ENCODE measurements at regions not wholly inside any gene's neighbourhood (a gene's known extent, or its start where the extent isn't known, plus 50 kb on each side); places are given as distances from the start of the nearest gene placed in this dataset.
"Not testable (repeated sequence)": the region's sequence is repeated elsewhere in the genome, so short reads cannot be mapped to it uniquely, and the experiment has no call there.

DNA sequence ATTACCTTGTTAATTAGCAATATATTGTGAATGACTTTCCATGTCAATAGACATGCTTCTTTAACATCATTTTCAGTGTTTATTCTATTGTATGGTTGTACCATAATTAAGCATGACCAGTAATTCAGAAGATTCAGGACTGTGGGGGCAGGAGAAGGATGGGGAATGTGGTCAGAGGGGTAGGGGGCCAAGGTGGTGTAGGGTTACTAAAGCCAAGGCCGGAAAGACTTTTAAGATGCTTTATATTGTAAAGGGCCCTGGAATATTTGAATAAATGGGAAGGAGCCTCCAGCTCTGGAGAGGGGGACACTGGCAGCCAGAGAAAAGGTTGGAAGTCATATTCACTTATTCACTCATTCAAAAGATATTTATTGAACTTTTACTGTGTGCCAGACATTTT lies 115.7 kb downstream of the FGF18 start:
- H3K27ac Mint-ChIP-seq: no peak overlapping the region
- H3K4me1 Mint-ChIP-seq: no peaks in the 10 kb centered on the region
- no peaks in the 10 kb centered on the region for H3K36me3 Mint-ChIP-seq
- no peak overlapping the region for H3K4me3 Mint-ChIP-seq
- ATAC-seq: no peak
- H3K27me3 Mint-ChIP-seq: peaks cover 33% of the 10 kb centered on the region
- H3K9me3 Mint-ChIP-seq: no peaks in the 10 kb centered on the region

DNA sequence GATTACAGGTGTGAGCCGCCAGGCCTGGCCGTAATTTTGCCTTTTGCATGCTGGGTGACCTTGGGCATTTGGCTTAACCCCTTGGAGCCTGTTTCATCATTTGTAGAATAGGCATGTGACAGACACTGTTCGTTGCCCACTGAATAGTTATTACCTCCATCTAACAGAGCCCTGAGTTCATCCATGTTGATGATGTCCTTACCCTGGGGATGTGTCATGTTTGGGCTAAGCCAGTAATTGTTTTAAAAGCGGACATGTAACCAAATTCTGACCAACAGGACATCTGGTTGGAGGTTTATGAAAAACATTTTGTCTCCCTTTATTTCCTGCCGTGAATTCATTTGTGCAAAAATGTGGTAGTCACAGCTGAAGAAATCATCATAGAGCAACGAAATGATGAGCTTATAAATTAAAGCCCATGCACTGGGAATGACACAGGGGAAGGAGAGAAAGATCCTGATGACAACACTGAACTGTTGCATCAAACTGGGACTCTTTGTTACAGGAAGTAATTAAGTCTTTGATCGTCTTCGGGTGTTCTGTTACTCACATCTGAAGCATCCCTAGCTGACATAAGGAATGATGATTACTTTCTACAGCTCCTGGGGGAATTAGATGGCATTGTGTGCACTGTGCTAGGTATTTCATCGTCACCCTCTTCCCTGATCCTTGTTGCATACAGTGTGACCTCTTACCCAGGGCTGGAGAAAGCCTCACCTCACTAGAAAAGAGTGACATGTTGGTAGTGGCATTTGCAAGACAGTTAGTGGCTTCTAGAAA lies 117.8 kb downstream of the FGF18 start:
- ATAC-seq: no peak
- H3K4me1 Mint-ChIP-seq: no peaks in the 10 kb centered on the region
- no peaks in the 10 kb centered on the region for H3K9me3 Mint-ChIP-seq
- no peak overlapping the region for H3K4me3 Mint-ChIP-seq
- H3K27me3 Mint-ChIP-seq: peaks cover 45% of the 10 kb centered on the region
- H3K27ac Mint-ChIP-seq: no peak overlapping the region
- H3K36me3 Mint-ChIP-seq: no peaks in the 10 kb centered on the region

DNA sequence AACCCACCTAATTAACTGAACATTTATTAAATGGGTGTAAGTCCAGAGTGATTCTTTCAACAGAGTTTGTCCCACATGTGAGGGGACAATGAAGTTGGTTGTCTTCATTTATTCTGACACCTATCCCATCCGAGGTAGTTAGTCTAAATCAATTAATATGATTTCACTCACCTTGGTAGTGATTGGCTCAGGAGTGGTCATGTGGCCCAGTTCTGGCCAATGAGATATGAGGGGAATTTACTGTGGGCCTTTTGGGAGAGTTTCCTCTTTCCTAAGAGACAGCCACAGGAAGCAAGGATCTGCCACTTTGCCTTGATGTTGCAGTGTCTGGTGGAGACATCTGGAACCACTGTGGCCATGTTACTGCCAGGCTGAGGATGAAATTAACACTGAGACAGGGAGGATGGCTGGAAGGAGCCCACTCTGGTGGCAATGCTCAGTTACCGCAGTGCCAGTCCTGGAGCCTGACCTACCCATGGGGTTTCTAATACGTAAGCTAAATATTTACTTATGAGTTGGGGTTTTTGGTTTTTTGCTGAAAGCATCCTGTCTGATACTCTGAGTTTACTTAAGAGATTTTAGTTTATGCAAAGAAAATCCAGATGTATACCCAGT lies 118.6 kb downstream of the FGF18 start:
- H3K9me3 Mint-ChIP-seq: no peaks in the 10 kb centered on the region
- no peak overlapping the region for H3K4me3 Mint-ChIP-seq
- no peak for ATAC-seq
- peaks cover 45% of the 10 kb centered on the region for H3K27me3 Mint-ChIP-seq
- no peaks in the 10 kb centered on the region for H3K36me3 Mint-ChIP-seq
- no peaks in the 10 kb centered on the region for H3K4me1 Mint-ChIP-seq
- no peak overlapping the region for H3K27ac Mint-ChIP-seq

DNA sequence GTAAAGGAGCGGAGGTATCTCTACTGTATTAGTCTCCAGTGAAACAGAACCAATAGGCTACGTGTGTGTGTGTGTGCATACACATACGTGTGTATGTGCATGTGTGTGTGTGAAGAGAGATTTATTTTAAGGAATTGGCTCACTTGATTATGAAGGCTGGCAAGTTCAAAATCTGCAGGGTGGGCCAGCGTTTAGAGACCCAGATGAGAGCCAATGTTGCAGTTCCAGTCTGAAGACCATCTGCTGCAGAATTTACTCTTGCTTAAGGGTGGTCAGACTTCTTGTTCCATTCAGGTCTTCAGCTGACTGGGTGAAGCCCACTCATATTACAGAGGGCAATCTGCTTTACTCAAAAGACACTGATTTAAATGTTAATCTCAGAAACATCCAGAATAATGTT lies 119.2 kb downstream of the FGF18 start:
- Mint-ChIP-seq H3K27me3 (peaks cover 45% of the 10 kb centered on the region), H3K27ac (no peak overlapping the region), H3K4me3 (no peak overlapping the region), H3K36me3 (no peaks in the 10 kb centered on the region), H3K4me1 (no peaks in the 10 kb centered on the region), H3K9me3 (no peaks in the 10 kb centered on the region)
- no peak for ATAC-seq

DNA sequence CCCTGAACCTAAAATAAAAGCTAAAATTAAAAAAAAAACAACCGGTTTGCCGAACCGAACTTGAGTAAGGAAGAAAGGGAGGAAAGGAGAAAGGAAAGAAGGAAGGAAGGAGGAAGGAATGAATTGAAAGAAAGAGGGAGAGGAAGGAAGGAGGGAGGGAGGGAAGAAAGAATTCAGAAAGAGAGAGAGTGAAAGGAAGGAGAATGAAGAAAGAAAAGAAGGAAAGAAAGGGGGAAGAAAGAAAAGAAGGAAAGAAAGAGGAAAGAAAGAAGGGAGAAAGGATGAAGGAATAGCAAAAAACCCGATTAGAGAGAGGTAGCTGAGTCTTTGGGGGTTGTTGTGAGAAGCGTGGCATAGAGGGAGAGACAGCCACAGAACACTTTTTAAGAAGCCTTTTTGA lies 121.4 kb downstream of the FGF18 start:
- no peak for ATAC-seq
- H3K27ac Mint-ChIP-seq: no peak overlapping the region

DNA sequence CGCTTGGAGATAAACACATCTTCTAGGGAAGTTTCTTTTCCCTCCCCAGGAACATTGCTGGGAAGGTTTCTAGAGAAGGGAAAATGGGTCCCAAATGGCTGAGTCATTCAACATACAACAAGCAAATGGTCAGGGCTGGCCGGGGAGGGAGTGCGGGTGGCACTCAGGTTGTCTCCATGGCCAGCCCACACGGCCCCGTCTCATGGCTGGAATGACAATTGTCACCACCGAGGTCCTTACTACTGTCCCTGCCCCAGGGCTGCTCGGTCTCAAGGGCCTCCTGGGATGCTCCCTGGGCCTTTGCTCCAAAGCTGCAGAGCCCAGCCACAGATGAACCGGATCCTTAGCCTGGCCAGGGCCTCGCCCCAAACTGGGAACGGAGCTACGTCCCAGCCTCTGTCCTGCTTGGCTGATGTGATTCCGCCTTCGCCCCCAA lies 121.9 kb downstream of the FGF18 start:
- no peaks in the 10 kb centered on the region for H3K36me3 Mint-ChIP-seq
- no peak overlapping the region for H3K4me3 Mint-ChIP-seq

More for the DNA sequence above, 121.4 kb downstream of the FGF18 start:
- no peaks in the 10 kb centered on the region for H3K36me3 Mint-ChIP-seq
- H3K27me3 Mint-ChIP-seq: peaks cover 27% of the 10 kb centered on the region
- no peaks in the 10 kb centered on the region for H3K4me1 Mint-ChIP-seq
- no peaks in the 10 kb centered on the region for H3K9me3 Mint-ChIP-seq
- no peak overlapping the region for H3K4me3 Mint-ChIP-seq

DNA sequence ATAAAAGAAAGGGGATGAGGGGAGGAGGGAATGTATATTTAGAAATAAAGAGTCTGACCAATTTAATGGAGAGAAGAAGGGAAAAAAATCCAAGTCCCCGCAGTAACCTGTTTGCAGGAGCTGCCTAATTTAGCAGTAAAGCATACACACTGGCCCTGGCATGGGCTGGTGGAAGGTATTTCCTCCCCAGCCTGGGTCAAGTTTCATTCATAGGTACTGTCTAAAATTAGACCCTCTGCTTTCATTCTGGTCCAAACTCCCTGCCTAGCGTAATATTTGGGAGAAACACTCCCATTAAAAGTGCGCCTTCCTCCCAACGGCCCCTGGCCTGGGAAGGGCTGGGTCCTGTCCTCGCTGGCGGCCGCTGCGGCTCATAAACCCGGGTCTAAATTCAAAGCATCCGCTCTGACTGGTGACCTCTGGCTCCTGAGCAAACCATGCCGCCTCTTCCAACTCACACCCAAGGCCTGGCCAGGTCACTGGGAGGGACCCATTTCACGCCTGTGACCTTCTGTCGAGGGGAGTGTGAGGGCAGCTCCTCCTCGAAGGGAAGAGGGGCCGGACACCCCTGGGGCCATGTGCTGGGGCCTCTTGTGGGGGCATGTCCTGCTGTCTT lies 123.2 kb downstream of the FGF18 start:
- no peak for ATAC-seq

More for the DNA sequence above, 121.9 kb downstream of the FGF18 start:
- H3K9me3 Mint-ChIP-seq: no peaks in the 10 kb centered on the region
- no peaks in the 10 kb centered on the region for H3K4me1 Mint-ChIP-seq
- H3K27me3 Mint-ChIP-seq: peaks cover 27% of the 10 kb centered on the region
- no peak overlapping the region for H3K27ac Mint-ChIP-seq
- no peak for ATAC-seq

DNA sequence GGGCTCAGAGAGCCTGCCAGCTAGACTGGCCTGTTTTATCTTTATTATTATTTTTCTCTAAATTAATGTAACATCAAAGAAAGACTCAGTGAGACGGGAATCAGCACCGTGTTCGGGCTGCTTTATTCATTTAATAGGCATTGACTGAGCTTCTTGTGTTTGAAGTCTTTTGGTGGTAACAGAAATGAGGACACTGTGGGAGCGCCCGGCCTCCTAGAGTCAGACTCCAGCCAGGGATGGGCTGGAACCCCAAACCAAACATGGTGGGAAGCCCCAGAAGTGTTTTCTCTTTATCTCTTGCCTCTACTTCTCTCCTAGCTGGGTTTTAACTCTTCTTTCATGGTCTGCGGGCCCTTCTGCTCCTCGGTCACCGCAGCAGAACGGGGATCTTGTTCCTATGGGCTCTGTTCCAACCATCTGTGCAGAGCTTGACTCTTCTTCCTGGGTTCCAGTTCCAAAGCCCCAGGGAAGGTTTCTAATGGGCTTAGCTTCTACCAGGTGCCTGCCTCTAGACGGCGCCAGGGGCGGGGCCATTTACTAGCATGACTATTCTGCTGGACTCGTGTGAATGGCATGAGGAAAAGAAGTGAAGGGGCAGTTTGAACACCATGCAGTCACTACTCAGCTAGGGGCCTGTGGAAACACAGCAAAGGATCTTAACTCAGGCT lies 123.8 kb downstream of the FGF18 start:
- Mint-ChIP-seq H3K27me3 (peaks cover 40% of the 10 kb centered on the region), H3K27ac (no peak overlapping the region), H3K9me3 (peaks cover 2% of the 10 kb centered on the region), H3K4me3 (no peak overlapping the region), H3K36me3 (no peaks in the 10 kb centered on the region), H3K4me1 (no peaks in the 10 kb centered on the region)
- no peak for ATAC-seq

More for the DNA sequence above, 123.2 kb downstream of the FGF18 start:
- Mint-ChIP-seq H3K27ac (no peak overlapping the region), H3K36me3 (no peaks in the 10 kb centered on the region), H3K4me3 (no peak overlapping the region), H3K9me3 (peaks cover 2% of the 10 kb centered on the region), H3K27me3 (peaks cover 38% of the 10 kb centered on the region), H3K4me1 (no peaks in the 10 kb centered on the region)

DNA sequence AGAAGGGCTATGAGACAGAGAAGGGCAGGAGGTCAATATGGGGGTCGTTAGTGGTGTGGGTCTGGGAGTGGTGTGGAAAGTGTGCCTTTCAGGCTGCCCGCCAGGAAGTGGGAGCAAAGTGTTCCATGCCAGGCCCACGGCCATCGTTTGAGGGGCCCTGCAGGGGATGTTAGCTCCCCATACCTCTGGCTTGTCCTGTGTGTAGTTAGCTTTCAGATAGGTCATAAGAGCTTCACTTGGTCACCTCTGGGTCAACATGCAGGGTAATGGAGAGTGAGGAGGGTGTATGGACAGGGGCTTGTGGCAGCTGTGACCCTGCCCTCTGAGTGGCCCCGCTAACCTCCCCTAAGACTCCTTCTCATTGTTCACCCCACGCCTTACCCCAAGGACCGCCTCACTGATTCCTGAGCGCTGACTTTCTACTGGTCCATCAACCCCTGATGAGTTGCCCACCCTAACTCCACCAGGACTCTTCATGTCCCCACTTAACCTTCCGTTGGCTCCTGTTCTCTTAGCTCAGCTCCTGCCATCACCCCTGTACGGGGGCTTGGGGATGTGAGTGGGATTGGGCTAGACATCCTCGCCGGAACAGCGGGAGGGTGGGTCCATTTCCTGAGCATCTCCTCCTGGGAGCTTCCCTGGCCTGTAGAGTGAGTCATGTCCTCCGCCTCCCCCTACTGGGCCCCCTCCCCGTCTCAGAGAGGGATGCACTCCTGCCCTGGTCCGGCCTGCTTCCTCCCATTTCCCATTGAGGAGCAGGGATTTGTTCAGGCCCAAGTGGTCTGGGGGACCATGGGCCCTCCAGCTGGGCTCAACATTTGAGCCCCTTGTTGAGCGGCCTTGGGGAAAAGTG lies 125.7 kb downstream of the FGF18 start:
- H3K27me3 Mint-ChIP-seq: peaks cover 30% of the 10 kb centered on the region
- H3K4me1 Mint-ChIP-seq: no peaks in the 10 kb centered on the region
- H3K9me3 Mint-ChIP-seq: peaks cover 2% of the 10 kb centered on the region
- H3K4me3 Mint-ChIP-seq: no peak overlapping the region
- ATAC-seq: no peak
- H3K36me3 Mint-ChIP-seq: no peaks in the 10 kb centered on the region
- H3K27ac Mint-ChIP-seq: no peak overlapping the region

DNA sequence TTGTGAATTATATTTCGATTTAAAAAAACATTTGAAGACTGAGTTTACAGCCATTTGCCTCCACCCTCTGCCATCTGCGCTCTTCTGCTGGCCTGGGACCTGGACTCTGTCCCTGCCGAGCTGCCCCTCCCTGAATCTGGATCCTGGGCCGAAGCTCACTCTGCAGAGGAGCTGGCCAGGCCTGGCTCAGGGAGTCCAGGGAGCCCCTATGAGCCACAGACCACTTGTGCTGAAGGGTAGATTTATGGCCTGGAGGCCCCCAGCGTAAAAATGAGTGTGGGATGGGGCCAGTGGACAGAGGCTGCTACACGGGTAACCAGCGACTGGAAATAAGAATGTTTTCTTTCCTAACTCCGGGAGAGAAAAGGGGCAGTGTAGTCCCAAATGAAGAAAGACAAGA lies 129.8 kb downstream of the FGF18 start:
- no peak overlapping the region for H3K4me3 Mint-ChIP-seq
- no peaks in the 10 kb centered on the region for H3K4me1 Mint-ChIP-seq
- H3K27me3 Mint-ChIP-seq: peaks cover 13% of the 10 kb centered on the region
- H3K36me3 Mint-ChIP-seq: no peaks in the 10 kb centered on the region
- peaks cover 7% of the 10 kb centered on the region for H3K9me3 Mint-ChIP-seq
- no peak for ATAC-seq
- H3K27ac Mint-ChIP-seq: no peak overlapping the region

DNA sequence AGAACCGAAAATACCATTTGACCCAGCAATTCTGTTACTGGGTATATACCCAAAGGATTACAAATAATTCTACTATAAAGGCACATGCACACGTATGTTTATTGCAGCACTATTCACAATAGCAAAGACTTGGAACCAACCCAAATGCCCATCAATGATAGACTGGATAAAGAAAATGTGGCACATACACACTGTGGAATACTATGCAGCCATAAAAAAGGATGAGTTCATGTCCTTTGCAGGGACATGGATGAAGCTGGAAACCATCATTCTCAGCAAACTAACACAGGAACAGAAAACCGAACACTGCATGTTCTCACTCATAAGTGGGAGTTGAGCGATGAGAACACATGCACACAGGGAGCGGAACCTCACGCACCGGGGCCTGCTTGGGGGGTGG lies 134.4 kb downstream of the FGF18 start:
- not testable (repeated sequence) for H3K4me1 Mint-ChIP-seq, H3K9me3 Mint-ChIP-seq, H3K36me3 Mint-ChIP-seq, ATAC-seq, H3K27ac Mint-ChIP-seq, H3K4me3 Mint-ChIP-seq, H3K27me3 Mint-ChIP-seq

DNA sequence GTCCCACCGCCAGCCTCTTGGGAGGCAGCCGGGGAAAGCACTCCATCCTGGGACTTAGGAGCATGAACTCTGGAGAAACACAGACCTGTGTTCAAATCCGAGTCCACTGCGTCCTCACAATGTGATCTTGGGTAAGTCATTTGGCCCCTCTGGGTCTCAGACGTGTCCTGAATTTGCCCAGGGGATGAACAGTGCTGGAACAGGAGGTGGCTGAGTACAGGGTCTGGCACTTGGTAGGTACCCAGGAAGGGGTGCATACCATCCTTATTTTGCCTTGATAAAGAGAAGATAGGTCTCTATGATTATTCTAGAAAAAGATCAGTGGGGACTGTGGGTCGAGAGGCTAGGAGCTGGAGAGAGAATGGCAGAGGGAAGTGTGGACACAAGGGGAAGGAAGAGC lies 135.7 kb downstream of the FGF18 start:
- H3K4me1 Mint-ChIP-seq: no peaks in the 10 kb centered on the region

DNA sequence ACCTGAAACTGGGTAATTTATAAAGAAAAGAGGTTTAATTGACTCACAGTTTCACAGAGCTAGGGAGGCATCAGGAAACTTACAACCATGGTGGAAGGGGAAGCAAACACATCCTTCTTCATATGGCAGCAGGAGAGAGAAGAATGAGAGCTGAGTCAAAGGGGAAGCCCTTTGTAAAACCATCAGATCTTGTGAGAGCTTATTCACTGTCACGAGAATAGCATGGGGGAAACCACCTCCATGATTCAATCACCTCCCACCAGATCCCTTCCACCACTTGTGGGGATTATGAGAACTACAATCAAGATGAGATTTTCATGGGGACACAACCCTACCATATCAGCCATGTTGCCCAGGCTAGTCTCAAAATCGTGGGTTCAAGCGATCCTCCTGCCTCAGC lies 143.4 kb downstream of the FGF18 start:
- Mint-ChIP-seq H3K27me3 (peaks cover 13% of the 10 kb centered on the region), H3K4me3 (no peak overlapping the region)

More for the DNA sequence above, 135.7 kb downstream of the FGF18 start:
- Mint-ChIP-seq H3K4me3 (no peak overlapping the region), H3K27me3 (peaks cover 9% of the 10 kb centered on the region), H3K9me3 (peaks cover 8% of the 10 kb centered on the region), H3K27ac (no peak overlapping the region), H3K36me3 (no peaks in the 10 kb centered on the region)
- ATAC-seq: peak; percentile 50

DNA sequence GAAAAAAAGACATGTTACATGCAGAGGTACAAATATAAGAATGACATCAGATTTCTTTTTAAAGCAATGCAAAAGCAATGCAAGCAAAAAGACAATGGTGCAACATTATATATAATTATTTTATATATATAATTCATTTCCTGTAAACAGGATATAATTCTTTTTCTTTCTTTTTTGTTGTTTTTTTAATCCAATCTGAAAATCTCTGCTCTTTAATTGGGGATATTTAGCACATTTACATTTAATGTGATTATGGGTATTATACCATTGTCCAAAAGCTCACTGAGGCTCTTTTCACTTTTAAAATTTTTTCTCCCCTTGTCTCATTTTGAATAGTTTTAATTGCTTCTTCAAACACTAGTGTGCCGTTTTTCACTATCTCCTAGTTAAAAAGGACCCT lies 148.9 kb downstream of the FGF18 start:
- H3K4me1 Mint-ChIP-seq: no peaks in the 10 kb centered on the region

More for the DNA sequence above, 143.4 kb downstream of the FGF18 start:
- Mint-ChIP-seq H3K9me3 (peaks cover 6% of the 10 kb centered on the region), H3K4me1 (no peaks in the 10 kb centered on the region), H3K36me3 (no peaks in the 10 kb centered on the region), H3K27ac (no peak overlapping the region)
- no peak for ATAC-seq

More for the DNA sequence above, 148.9 kb downstream of the FGF18 start:
- Mint-ChIP-seq H3K27me3 (peaks cover 31% of the 10 kb centered on the region), H3K4me3 (no peak overlapping the region), H3K27ac (no peak overlapping the region), H3K9me3 (peaks cover 23% of the 10 kb centered on the region), H3K36me3 (peaks cover 6% of the 10 kb centered on the region)
- no peak for ATAC-seq
